HCT116 (cell line): ENCODE measurements at regions not wholly inside any gene's neighbourhood (a gene's known extent, or its start where the extent isn't known, plus 50 kb on each side); places are given as distances from the start of the nearest gene placed in this dataset.
A peak's percentile ranks its signal among the peaks of the same experiment; 100 is the strongest.
"Not testable (repeated sequence)": the region's sequence is repeated elsewhere in the genome, so short reads cannot be mapped to it uniquely, and the experiment has no call there.

Experiments used
- ATAC-seq: fragments of 200-7000 bp; cut with Tn5 transposase; 2 replicates; pipeline ENCODE4 v1.9.1; 2020; ENCODE audit warnings: mild to moderate bottlenecking, moderate library complexity
- BruUV-seq: library from RNA; stranded (reverse); fragments of 400-500 nt; replicated peaks from 2 replicates; lab custom pipeline; 2021; lab: Mats Ljungman, UMichigan
- CTCF ChIA-PET: fragments of 300-600 bp; sonication (Branson Sonifier 250); formaldehyde crosslinking; loops from one replicate; lab custom pipeline; 2021; ENCODE audit warnings: antibody characterized with exemption; lab: Charles Lee
- POLR2A ChIA-PET: fragments of 300-600, 350-600 bp; sonication (Branson Sonifier 250); formaldehyde crosslinking; loops from one replicate; lab custom pipeline; 2021; ENCODE audit warnings: antibody characterized with exemption; lab: Charles Lee
- RAD21 ChIA-PET, 2 experiments: fragments of 300-600 bp; sonication (Branson Sonifier 250); formaldehyde crosslinking; loops; one replicate each; lab custom pipeline; 2023; ENCODE audit warnings: low total read pairs in 2 of 2; ENCODE audit not compliant: uncharacterized antibody in 2 of 2, unreplicated experiment in 2 of 2, low non-redundant PET in 1 of 2; lab: Charles Lee
- DNase-seq: peaks from one replicate; pipeline ENCODE4 v3.0.0-alpha.2; 2010; ENCODE audit warnings: low read depth, low spot score
- H2AFZ ChIP-seq: fragments of 200-600 bp; shearing (Covaris generic), sonication (generic); 2 replicates; pipeline ENCODE4 v1.6.1; 2017; ENCODE audit warnings: low read depth, mixed run types, mixed read lengths, antibody characterized with exemption, low read length; ENCODE audit not compliant: poor library complexity, severe bottlenecking
- H3K27ac ChIP-seq: 2 replicates; pipeline ENCODE4 v1.5.1; 2012; ENCODE audit warnings: low read depth, low read length
- H3K27me3 ChIP-seq: fragments of 200-600 bp; sonication (generic); 2 replicates; pipeline ENCODE4 v1.6.1; 2016; ENCODE audit warnings: mixed run types, low read length, mixed read lengths; ENCODE audit not compliant: insufficient read depth
- H3K36me3 ChIP-seq, 2 experiments: fragments of 200-500 bp in 1 of 2; fragments of 200-600 bp in 1 of 2; sonication (Bioruptor generic) in 1 of 2; sonication (generic) in 1 of 2; 2 replicates each; pipeline versions ENCODE4 v1.5.1 to v1.6.1; 2014 to 2016; ENCODE audit warnings: low read length in 2 of 2, inconsistent platforms in 1 of 2, mixed read lengths in 1 of 2, mixed run types in 1 of 2; ENCODE audit not compliant: insufficient read depth in 2 of 2, control insufficient read depth in 1 of 2
- H3K4me1 ChIP-seq, 2 experiments: fragments of 200-600 bp in 1 of 2; sonication (generic) in 1 of 2; 2 replicates each; pipeline versions ENCODE4 v1.5.1 to v1.6.1; 2012 to 2017; ENCODE audit warnings: low read length in 2 of 2, inconsistent platforms in 1 of 2, mild to moderate bottlenecking in 1 of 2, mixed read lengths in 1 of 2, mixed run types in 1 of 2, moderate library complexity in 1 of 2; ENCODE audit not compliant: insufficient read depth in 2 of 2, control insufficient read depth in 1 of 2
- H3K4me2 ChIP-seq: fragments of 200-600 bp; sonication (generic); 2 replicates; pipeline ENCODE4 v1.6.1; 2017; ENCODE audit warnings: mixed run types, low read length, mixed read lengths
- H3K4me3 ChIP-seq, 2 experiments: fragments of 200-600 bp in 1 of 2; sonication (generic) in 1 of 2; replicated peaks in 1 of 2; 2 replicates each; pipeline ENCODE4 v1.5.1; 2011 to 2016; ENCODE audit warnings: low read length in 2 of 2, control low read depth in 1 of 2, low read depth in 1 of 2, mild to moderate bottlenecking in 1 of 2, mixed read lengths in 1 of 2, mixed run types in 1 of 2
- H3K79me2 ChIP-seq: fragments of 200-600 bp; sonication (generic); 2 replicates; pipeline ENCODE4 v1.6.1; 2017; ENCODE audit warnings: mild to moderate bottlenecking, mixed run types, low read length, moderate library complexity, mixed read lengths; ENCODE audit not compliant: insufficient read depth
- H3K9ac ChIP-seq: fragments of 200-600 bp; sonication (generic); 2 replicates; pipeline ENCODE4 v1.6.1; 2016; ENCODE audit warnings: low read length, mixed read lengths
- H3K9me2 ChIP-seq: fragments of 200-600 bp; sonication (generic), shearing (Covaris generic); 2 replicates; pipeline ENCODE4 v1.6.1; 2017; ENCODE audit warnings: mixed run types, mild to moderate bottlenecking, moderate library complexity; ENCODE audit not compliant: insufficient read depth
- H3K9me3 ChIP-seq, 2 experiments: fragments of 200-500 bp in 1 of 2; fragments of 200-600 bp in 1 of 2; sonication (Bioruptor generic) in 1 of 2; sonication (generic) in 1 of 2; 2 replicates each; pipeline ENCODE4 v1.6.1; 2014 to 2017; ENCODE audit warnings: low read length in 2 of 2, mixed read lengths in 2 of 2, inconsistent platforms in 1 of 2, low read depth in 1 of 2, mild to moderate bottlenecking in 1 of 2, mixed run types in 1 of 2, moderate library complexity in 1 of 2; ENCODE audit not compliant: control insufficient read depth in 1 of 2, insufficient read depth in 1 of 2
- H4K20me1 ChIP-seq: fragments of 200-600 bp; sonication (generic), shearing (Covaris generic); 2 replicates; pipeline ENCODE4 v1.6.1; 2017; ENCODE audit warnings: mixed run types, mild to moderate bottlenecking, moderate library complexity; ENCODE audit not compliant: insufficient read depth
- ATF3 ChIP-seq: IDR thresholded peaks from 2 replicates; pipeline ENCODE4 v1.6.1; 2012
- FOSL1 ChIP-seq: IDR thresholded peaks from 2 replicates; pipeline ENCODE4 v1.6.1; 2012; ENCODE audit warnings: low read depth
- RAD21 ChIP-seq: IDR thresholded peaks from 2 replicates; pipeline ENCODE4 v1.6.1; 2012; ENCODE audit warnings: low read depth, mild to moderate bottlenecking
- SIN3A ChIP-seq: IDR thresholded peaks from 2 replicates; pipeline ENCODE4 v1.6.1; 2012; ENCODE audit warnings: low read depth
- YY1 ChIP-seq: IDR thresholded peaks from 2 replicates; pipeline ENCODE4 v1.6.1; 2011; ENCODE audit warnings: low read length, low read depth, moderate library complexity, mild to moderate bottlenecking; ENCODE audit not compliant: insufficient replicate concordance; ENCODE audit errors: extremely low read depth
- intact Hi-C: fragments of 100-400 bp; cut with micrococcal nuclease; formaldehyde crosslinking; loops from 2 replicates; pipeline ENCODE4 v1.10.0; 2022

GRCh38 chr7:118949031-118949430, 724.5 kb downstream of the ANKRD7 start:
- CTCF ChIA-PET: no interaction called here
- intact Hi-C loops: no loop called here
- no peaks in the 10 kb centered on the region for H3K9me2 ChIP-seq
- no peaks in the 10 kb centered on the region for H3K27me3 ChIP-seq
- no peak overlapping the region for H3K27ac ChIP-seq
- H3K4me3 ChIP-seq: no peak overlapping the region
- no peaks in the 10 kb centered on the region for H3K9me3 ChIP-seq
- no peak overlapping the region for H3K9ac ChIP-seq
- no peak for TF ChIP-seq RAD21
- TF ChIP-seq YY1: no peak
- TF ChIP-seq FOSL1: peak; percentile 57
- TF ChIP-seq ATF3: no peak
- TF ChIP-seq SIN3A: no peak
- no peaks in the 10 kb centered on the region for H3K36me3 ChIP-seq
- H3K79me2 ChIP-seq: no peaks in the 10 kb centered on the region
- BruUV-seq: no TSS peak
- H4K20me1 ChIP-seq: no peaks in the 10 kb centered on the region
- no peak for ATAC-seq
- DNase-seq: no peak
- POLR2A ChIA-PET: no interaction called here
- no peak overlapping the region for H3K4me2 ChIP-seq
- H2AFZ ChIP-seq: no peak overlapping the region
- H3K4me1 ChIP-seq: peaks cover 0 to 3% of the 10 kb centered on the region in 2 experiments; a peak in 1 of 4 replicates
- RAD21 ChIA-PET: no interaction called here

- H3K4me1 ChIP-seq, DNase-seq, RAD21 ChIA-PET, ATAC-seq, POLR2A ChIA-PET, H3K9me2 ChIP-seq, H3K9ac ChIP-seq, H3K36me3 ChIP-seq, H3K79me2 ChIP-seq, H4K20me1 ChIP-seq, H3K27ac ChIP-seq, H3K4me2 ChIP-seq, H3K27me3 ChIP-seq, BruUV-seq, H3K9me3 ChIP-seq, H2AFZ ChIP-seq, H3K4me3 ChIP-seq, intact Hi-C loops: not testable (repeated sequence)
- CTCF ChIA-PET: interaction anchor here (1.1 to 1.3 kb wide), 3 partner anchors 10 to 33 kb away, joined by 3 to 4 read pairs (median 3); no protein-coding TSS in a partner anchor
Observed at GRCh38 chr7:118956285-118956684, 731.8 kb downstream of the ANKRD7 start.
